ENCODE measurements at regions not wholly inside any gene's neighbourhood (a gene's known extent, or its start where the extent isn't known, plus 50 kb on each side); places are given as distances from the start of the nearest gene placed in this dataset.

DNA sequence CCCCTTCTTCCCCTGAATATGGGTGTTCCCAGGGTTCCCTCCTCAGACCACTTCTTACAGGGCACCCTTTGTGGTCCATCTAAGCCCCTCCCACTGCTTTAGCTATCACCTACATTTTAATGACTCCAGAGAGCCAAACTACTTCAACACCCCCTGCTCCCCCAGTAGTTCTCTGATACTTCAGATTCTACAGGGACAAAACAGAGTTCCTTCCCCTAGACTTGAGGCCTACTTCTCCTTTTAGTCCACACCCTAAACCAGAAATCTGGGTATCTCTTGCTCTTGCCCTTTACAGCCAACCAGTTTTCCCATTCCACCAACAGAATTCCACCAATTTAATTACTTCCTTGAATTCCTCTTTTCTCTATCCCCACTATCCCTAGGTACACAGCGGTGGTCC, 107.2 kb downstream of the KCNRG start:
- Histone ChIP-seq H3K4me3 (peak overlapping the region; percentile 98), H3K4me1 (peaks cover 64% of the 10 kb centered on the region), H3K9ac (peak overlapping the region; percentile 100), H3K36me3 (peaks cover 19% of the 10 kb centered on the region), H3K9me3 (no peaks in the 10 kb centered on the region), H4K20me1 (peaks cover 67% of the 10 kb centered on the region), H3K27ac (peak overlapping the region; percentile 99), H3K4me2 (peak overlapping the region; percentile 98), H3K27me3 (no peaks in the 10 kb centered on the region)
- TF ChIP-seq Cebpa-rat (IDR thresholded peaks at IDR 0.05): no peak

DNA sequence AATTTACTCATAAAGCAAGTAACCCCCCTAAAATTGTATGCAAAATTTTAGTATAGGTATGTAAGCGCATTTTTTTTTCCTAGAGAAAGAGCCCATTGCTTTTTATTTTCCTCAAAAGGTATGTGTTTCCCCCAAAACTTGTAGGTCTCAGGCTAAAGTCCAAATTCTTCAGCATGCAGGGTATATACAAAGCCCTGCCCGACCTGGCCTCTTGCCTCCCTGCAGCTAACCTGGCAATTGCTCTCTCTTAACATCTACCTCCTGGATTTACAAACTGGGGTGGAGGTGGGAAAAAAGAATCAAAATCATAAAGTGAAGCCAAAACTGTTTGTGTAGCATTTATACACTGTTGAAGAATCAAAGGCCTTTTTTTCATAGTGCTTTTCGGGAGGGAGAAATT, 107.8 kb downstream of the KCNRG start:
- H3K9ac ChIP-seq: peak overlapping the region; percentile 100
- peak overlapping the region; percentile 98 for H3K4me2 ChIP-seq
- H3K4me1 ChIP-seq: peaks cover 66% of the 10 kb centered on the region
- peaks cover 62% of the 10 kb centered on the region for H4K20me1 ChIP-seq
- peak overlapping the region; percentile 99 for H3K27ac ChIP-seq
- no peak for TF ChIP-seq Cebpa-rat (IDR thresholded peaks at IDR 0.05)
- H3K27me3 ChIP-seq: no peaks in the 10 kb centered on the region
- peaks cover 19% of the 10 kb centered on the region for H3K36me3 ChIP-seq
- no peaks in the 10 kb centered on the region for H3K9me3 ChIP-seq
- peak overlapping the region; percentile 98 for H3K4me3 ChIP-seq

DNA sequence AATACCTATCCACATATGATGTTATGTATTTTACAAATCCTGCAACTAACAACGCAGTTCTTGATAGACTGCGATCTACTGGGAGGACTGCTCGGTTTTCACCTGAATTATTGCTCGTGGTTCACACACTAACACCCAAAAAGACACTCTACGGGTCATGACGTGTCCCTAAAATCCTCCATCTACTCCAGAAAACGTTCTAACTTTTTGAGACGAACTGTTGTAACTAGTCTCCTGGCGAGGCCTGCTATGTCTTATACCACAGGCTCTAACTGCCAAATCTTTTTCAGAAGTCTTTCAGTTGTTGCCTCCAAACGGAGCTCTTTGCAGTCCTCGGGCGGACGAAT, 108.2 kb downstream of the KCNRG start:
- TF ChIP-seq Cebpa-rat (IDR thresholded peaks at IDR 0.05): no peak
- H3K4me3 ChIP-seq: peak overlapping the region; percentile 98
- H3K9ac ChIP-seq: peak overlapping the region; percentile 100

DNA sequence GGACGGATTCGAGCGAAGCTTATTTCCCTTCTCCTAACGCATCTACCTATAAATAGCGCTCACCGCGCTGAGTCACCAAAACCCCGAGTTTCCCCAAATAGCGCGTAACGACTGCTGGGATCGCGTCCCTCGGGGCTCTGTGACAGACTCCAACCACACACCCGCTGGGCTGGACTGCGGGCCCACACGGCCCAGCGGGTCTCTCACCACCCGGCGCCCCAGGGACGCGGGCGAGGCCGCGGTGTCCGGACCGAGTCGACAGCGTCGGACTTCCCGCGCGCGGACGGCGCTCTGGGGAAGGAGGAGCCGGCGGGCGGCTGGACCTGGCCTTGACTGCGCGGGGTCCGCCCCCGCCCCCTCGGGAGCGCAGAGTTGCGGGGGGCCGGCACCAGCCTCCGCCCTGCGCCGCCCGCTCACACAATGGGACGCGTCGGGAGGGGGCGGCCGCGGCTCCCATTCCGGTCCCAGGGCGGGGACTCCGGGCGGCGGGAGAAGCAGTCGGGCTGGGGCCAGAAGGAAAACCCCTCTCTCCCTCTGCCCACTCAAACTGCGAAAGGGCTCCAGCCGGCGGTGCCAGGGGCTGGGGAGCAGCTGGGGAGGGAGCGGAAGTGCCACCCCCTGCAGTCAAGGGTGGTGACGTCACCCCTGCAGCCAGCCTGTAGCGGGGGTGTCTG, 108.8 kb downstream of the KCNRG start:
- H3K27me3 ChIP-seq: peaks cover 7% of the 10 kb centered on the region
- peak overlapping the region; percentile 99 for H3K27ac ChIP-seq
- H3K4me2 ChIP-seq: peak overlapping the region; percentile 98
- no peaks in the 10 kb centered on the region for H3K9me3 ChIP-seq
- H3K9ac ChIP-seq: peak overlapping the region; percentile 100
- H3K4me1 ChIP-seq: peaks cover 68% of the 10 kb centered on the region
- H3K4me3 ChIP-seq: peak overlapping the region; percentile 98
- peaks cover 52% of the 10 kb centered on the region for H4K20me1 ChIP-seq
- H3K36me3 ChIP-seq: peaks cover 14% of the 10 kb centered on the region
- no peak for TF ChIP-seq Cebpa-rat (IDR thresholded peaks at IDR 0.05)

More for the DNA sequence above, 108.2 kb downstream of the KCNRG start:
- peak overlapping the region; percentile 98 for H3K4me2 ChIP-seq
- H3K27me3 ChIP-seq: peaks cover 2% of the 10 kb centered on the region; the same call in 1 of the 2 replicates
- peaks cover 67% of the 10 kb centered on the region for H3K4me1 ChIP-seq
- peaks cover 57% of the 10 kb centered on the region for H4K20me1 ChIP-seq
- peak overlapping the region; percentile 99 for H3K27ac ChIP-seq
- H3K36me3 ChIP-seq: peaks cover 17% of the 10 kb centered on the region
- no peaks in the 10 kb centered on the region for H3K9me3 ChIP-seq

DNA sequence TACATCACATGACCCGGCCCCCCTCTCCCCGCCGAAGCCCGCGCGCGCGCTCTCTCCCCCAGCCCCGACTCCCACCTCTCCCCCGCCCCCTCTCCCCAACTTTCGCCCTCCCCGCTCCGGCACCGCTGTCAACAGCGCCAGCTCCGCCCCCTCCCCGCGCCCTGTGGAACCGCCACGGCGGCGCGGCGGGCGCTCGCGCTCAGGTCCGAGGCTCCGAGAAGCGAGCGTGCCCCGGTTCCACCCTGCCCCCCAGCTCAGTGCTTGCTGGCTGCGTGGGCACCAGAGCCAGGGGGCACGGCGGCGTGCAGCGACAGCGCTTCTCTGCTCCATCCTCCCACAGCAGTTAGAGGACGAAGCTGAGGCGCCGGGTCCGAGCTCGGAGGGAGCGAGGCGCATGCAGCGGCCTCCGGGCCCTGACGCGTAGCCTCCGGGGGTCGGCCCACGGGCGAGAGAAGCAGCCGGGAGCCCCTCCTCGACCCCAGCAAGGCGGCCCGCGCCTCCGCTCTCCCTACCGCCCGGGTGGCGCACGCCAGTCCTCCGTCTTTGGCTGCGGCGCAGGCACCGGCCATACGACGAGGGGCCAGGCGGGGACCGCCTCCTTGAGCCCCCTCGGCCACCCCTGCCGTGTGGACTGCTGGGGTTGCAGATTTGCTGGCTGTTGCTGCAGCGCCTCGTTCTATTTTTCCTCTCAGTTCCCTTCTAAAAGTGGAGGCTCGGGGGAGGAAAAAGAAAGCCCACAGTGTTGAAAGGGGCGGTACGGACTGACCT, 109.5 kb downstream of the KCNRG start:
- Histone ChIP-seq H4K20me1 (peaks cover 45% of the 10 kb centered on the region), H3K4me2 (peak overlapping the region; percentile 65), H3K4me1 (peaks cover 70% of the 10 kb centered on the region), H3K36me3 (peaks cover 14% of the 10 kb centered on the region), H3K27ac (peak overlapping the region; percentile 99), H3K9me3 (no peaks in the 10 kb centered on the region), H3K27me3 (peaks cover 14% of the 10 kb centered on the region), H3K9ac (peak overlapping the region; percentile 100), H3K4me3 (peak overlapping the region; percentile 98)
- no peak for TF ChIP-seq Cebpa-rat (IDR thresholded peaks at IDR 0.05)

DNA sequence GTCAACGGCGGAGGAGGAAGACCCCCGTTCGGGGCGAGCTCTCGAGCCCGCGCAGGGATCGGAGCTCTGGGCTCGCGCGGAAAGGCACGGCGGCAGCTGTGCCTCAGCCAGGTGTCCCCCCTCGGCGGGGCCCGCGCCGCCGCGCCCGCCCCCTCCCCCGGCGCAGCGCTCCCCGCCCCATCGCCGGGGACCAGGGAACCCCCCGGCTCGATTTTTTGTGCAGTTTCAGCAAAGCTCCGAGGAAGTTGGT, 110.0 kb downstream of the KCNRG start:
- H3K4me1 ChIP-seq: peaks cover 70% of the 10 kb centered on the region
- H4K20me1 ChIP-seq: peaks cover 40% of the 10 kb centered on the region
- peak overlapping the region; percentile 99 for H3K27ac ChIP-seq
- H3K4me2 ChIP-seq: peak overlapping the region; percentile 65
- peaks cover 19% of the 10 kb centered on the region for H3K27me3 ChIP-seq
- peaks cover 14% of the 10 kb centered on the region for H3K36me3 ChIP-seq
- TF ChIP-seq Cebpa-rat (IDR thresholded peaks at IDR 0.05): no peak
- peak overlapping the region; percentile 98 for H3K4me3 ChIP-seq
- no peaks in the 10 kb centered on the region for H3K9me3 ChIP-seq
- peak overlapping the region; percentile 100 for H3K9ac ChIP-seq

DNA sequence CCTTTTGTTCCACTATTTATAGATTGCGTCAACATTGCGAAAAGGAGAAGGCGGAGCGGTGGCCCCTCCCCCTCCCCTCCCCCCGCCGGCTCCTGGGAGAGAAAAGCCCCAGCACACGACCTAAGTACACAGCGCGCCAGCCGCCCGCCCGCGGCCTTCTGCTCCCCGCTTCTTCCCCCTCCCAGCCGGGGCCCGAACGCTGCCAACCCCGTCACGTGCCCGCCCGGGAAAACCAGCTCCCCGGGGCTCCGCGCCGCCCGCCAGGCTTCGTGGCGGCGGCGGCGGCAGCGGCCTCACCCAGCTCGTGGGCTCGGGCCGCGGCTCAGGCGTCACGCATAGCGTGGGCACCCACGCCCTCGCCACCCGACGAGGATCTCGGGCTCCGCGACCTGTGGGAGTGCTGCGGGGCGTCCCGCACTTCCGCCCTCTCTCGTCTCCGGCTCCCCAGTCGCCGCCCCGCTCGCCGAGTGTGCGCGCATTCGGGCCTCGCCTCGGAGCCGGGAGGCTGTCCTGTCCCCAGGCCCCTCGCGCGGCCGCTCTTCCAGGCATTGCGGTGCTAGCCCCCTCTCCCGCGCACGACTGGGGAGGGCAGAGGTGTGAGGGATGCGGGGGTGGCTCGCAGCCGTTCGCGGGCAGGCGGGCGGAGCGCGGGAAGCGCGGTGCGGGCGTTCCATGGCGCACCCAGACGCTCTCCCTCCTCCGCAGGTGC, 110.5 kb downstream of the KCNRG start:
- Histone ChIP-seq H3K36me3 (peaks cover 11% of the 10 kb centered on the region), H3K27me3 (peaks cover 24% of the 10 kb centered on the region), H4K20me1 (peaks cover 35% of the 10 kb centered on the region), H3K4me3 (peak overlapping the region; percentile 98), H3K27ac (peak overlapping the region; percentile 99), H3K4me1 (peaks cover 68% of the 10 kb centered on the region), H3K4me2 (peak overlapping the region; percentile 97), H3K9me3 (no peaks in the 10 kb centered on the region), H3K9ac (peak overlapping the region; percentile 100)
- TF ChIP-seq Cebpa-rat (IDR thresholded peaks at IDR 0.05): no peak

DNA sequence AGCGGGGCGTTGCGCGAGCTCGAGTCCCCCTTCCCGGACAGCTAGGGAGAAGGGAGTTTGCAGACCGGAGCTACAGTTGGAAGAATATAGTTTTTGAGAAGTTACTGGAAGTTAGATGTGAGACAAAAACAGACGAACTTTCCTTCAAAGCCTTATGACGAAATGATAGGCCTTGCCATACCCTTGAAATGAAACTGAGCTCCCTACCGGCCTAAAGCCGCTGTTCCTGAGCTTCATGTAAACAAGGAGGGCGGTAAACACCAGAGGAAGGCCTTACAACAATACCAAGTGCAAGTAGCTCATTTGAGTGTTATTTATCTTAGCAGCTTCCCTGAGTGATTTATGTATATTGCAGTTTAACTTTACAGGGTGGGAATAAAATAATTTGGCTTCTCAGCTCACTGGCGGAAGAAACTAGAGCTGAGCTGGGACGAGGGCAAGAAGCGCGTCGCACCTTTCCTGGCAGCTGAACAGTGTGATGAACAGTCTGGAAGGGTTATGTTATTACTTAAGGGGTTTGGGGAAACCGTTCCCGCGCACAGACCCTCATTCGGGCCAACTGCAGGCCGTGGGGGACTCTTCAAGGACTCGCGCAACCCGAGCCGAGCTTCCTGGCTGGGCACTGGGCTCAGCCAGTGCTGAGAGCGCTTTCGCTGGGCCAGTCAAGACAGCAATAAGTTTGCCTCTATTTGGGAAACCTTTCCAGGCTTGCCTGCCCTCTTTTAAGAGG, 111.2 kb downstream of the KCNRG start:
- peaks cover 31% of the 10 kb centered on the region for H3K27me3 ChIP-seq
- no peaks in the 10 kb centered on the region for H3K9me3 ChIP-seq
- peaks cover 7% of the 10 kb centered on the region for H3K36me3 ChIP-seq
- H3K9ac ChIP-seq: peak overlapping the region; percentile 100
- H3K4me1 ChIP-seq: peaks cover 68% of the 10 kb centered on the region
- H3K27ac ChIP-seq: peak overlapping the region; percentile 99
- TF ChIP-seq Cebpa-rat (IDR thresholded peaks at IDR 0.05): no peak
- H4K20me1 ChIP-seq: peaks cover 28% of the 10 kb centered on the region
- H3K4me2 ChIP-seq: peak overlapping the region; percentile 97
- peak overlapping the region; percentile 98 for H3K4me3 ChIP-seq

DNA sequence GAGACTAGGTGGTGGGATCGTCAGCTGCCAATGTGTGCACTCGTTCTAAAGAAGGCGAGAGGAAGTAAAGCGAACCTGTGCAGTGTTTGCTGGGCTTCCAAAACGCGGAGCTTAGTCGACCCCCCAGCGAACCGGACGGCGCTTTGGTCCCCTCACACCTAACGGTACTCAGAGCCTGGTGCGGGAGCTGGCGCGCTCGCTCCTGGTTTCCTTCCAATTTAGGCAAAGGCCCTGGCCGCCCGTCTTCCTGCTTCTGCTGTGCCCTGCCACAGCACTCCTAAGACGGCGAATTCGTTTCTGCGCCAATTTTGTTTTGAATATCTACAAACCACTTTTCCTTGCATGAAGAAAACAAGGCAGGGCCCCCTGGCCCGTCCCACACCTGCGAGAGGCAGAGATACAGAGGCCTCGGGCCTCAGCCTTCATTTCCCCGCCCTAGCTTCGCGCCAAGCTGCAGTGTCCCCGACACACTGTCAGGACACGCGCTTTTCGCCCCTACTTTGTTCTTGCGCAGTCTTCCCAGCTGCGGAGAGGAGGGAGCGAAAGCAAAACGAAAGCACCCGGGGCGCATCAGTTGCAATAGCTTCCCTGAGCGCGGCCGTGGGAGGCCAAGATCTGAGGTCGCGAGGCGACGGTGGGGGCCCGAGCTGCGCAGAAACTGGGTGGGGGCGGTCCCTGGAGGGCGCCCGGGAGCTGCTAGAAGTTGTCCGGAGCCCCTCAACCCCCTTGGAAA, 111.9 kb downstream of the KCNRG start:
- Histone ChIP-seq H3K4me3 (peak overlapping the region; percentile 98), H3K9ac (peak overlapping the region; percentile 100), H3K9me3 (peaks cover 2% of the 10 kb centered on the region), H3K27me3 (peaks cover 38% of the 10 kb centered on the region), H3K27ac (peak overlapping the region; percentile 99), H3K4me1 (peaks cover 63% of the 10 kb centered on the region), H4K20me1 (peaks cover 20% of the 10 kb centered on the region), H3K4me2 (peak overlapping the region; percentile 97), H3K36me3 (no peaks in the 10 kb centered on the region)
- TF ChIP-seq Cebpa-rat (IDR thresholded peaks at IDR 0.05): no peak

All from BLaER1 (cell line).